Stromal cell of bone marrow (primary cell): ENCODE measurements at regions not wholly inside any gene's neighbourhood (a gene's known extent, or its start where the extent isn't known, plus 50 kb on each side); places are given as distances from the start of the nearest gene placed in this dataset.

Experiments
- DNase-seq: peaks from one replicate; pipeline ENCODE4 v3.0.0-alpha.2; 2012; ENCODE audit warnings: low read depth

- peak; percentile 20 for DNase-seq
Measured at GRCh38 chr1:233520261-233521191, 93.4 kb upstream of the KCNK1 start.

- no peak for DNase-seq
Measured at GRCh38 chr1:233523047-233523446, 90.9 kb upstream of the KCNK1 start.

GRCh38 chr1:233527818-233528217 lies 86.1 kb upstream of the KCNK1 start:
- DNase-seq, result no peak

- no peak for DNase-seq
Measured at GRCh38 chr1:233530665-233531386, 83.1 kb upstream of the KCNK1 start.

GRCh38 chr1:233540816-233541215 lies 73.1 kb upstream of the KCNK1 start:
- DNase-seq, result no peak

- peak; percentile 94 for DNase-seq
Measured at GRCh38 chr1:233543338-233544255, 70.3 kb upstream of the KCNK1 start.

- DNase-seq, result no peak
Measured at GRCh38 chr1:233544304-233544703, 69.6 kb upstream of the KCNK1 start.

- DNase-seq, result no peak
Measured at GRCh38 chr1:233547726-233548125, 66.2 kb upstream of the KCNK1 start.

GRCh38 chr1:233549404-233549803 lies 64.5 kb upstream of the KCNK1 start:
- no peak for DNase-seq

- DNase-seq, result no peak
Measured at GRCh38 chr1:233549917-233550316, 64.0 kb upstream of the KCNK1 start.

GRCh38 chr1:233554037-233554436 lies 59.9 kb upstream of the KCNK1 start:
- DNase-seq, result no peak

- no peak for DNase-seq
Measured at GRCh38 chr1:233561708-233562426, 52.0 kb upstream of the KCNK1 start.
